PFSK-1 (cell line): ENCODE measurements at regions not wholly inside any gene's neighbourhood (a gene's known extent, or its start where the extent isn't known, plus 50 kb on each side); places are given as distances from the start of the nearest gene placed in this dataset.

ENCODE experiments used
- FOXP2 ChIP-seq: optimal IDR thresholded peaks from 2 replicates; pipeline ENCODE3; 2011; ENCODE audit warnings: borderline replicate concordance, control low read depth, inconsistent platforms; ENCODE audit not compliant: insufficient read depth; ENCODE audit errors: extremely low read length, extremely low read depth
- POLR2AphosphoS5 ChIP-seq: IDR thresholded peaks from 2 replicates; pipeline ENCODE4 v1.6.1; 2012; ENCODE audit warnings: low read depth, mild to moderate bottlenecking, control low read depth, low read length, moderate library complexity
- REST ChIP-seq, 2 experiments: IDR thresholded peaks; 2 replicates each; pipeline versions ENCODE4 v1.6.1 to v1.8.0; 2011 to 2012; ENCODE audit warnings: low read depth in 2 of 2, low read length in 2 of 2, control low read depth in 1 of 2, inconsistent platforms in 1 of 2, mild to moderate bottlenecking in 1 of 2, moderate library complexity in 1 of 2; ENCODE audit not compliant: insufficient read depth in 1 of 2
- SIN3A ChIP-seq: IDR thresholded peaks from 2 replicates; pipeline ENCODE4 v1.6.1; 2012; ENCODE audit warnings: mild to moderate bottlenecking, low read length, moderate library complexity, borderline replicate concordance; ENCODE audit not compliant: insufficient read depth
- TAF1 ChIP-seq: IDR thresholded peaks from 2 replicates; pipeline ENCODE4 v1.6.1; 2012; ENCODE audit warnings: low read length, control low read depth, borderline replicate concordance; ENCODE audit not compliant: insufficient read depth

- TF ChIP-seq REST (IDR thresholded peaks at IDR 0.05; ENCODE audit: insufficient read depth in 1 of 2, low read depth in 2 of 2, low read length in 2 of 2) (no peak), SIN3A (no peak), POLR2AphosphoS5 (no peak), TAF1 (no peak), FOXP2 (no peak)
Measured at GRCh38 chr4:123235431-123235830, 161.2 kb upstream of the SPRY1 start.

GRCh38 chr4:123236606-123237005 is 160.0 kb upstream of the SPRY1 start:
- TF ChIP-seq TAF1 (no peak), SIN3A (no peak), FOXP2 (no peak), REST (IDR thresholded peaks at IDR 0.05; ENCODE audit: insufficient read depth in 1 of 2, low read depth in 2 of 2, low read length in 2 of 2) (no peak), POLR2AphosphoS5 (no peak)

- TF ChIP-seq POLR2AphosphoS5 (no peak), TAF1 (no peak), SIN3A (no peak), FOXP2 (no peak), REST (IDR thresholded peaks at IDR 0.05; ENCODE audit: insufficient read depth in 1 of 2, low read depth in 2 of 2, low read length in 2 of 2) (no peak)
Measured at GRCh38 chr4:123244137-123244536, 152.5 kb upstream of the SPRY1 start.

GRCh38 chr4:123246085-123246484 is 150.5 kb upstream of the SPRY1 start:
- TF ChIP-seq FOXP2 (no peak), TAF1 (no peak), SIN3A (no peak), REST (IDR thresholded peaks at IDR 0.05; ENCODE audit: insufficient read depth in 1 of 2, low read depth in 2 of 2, low read length in 2 of 2) (no peak), POLR2AphosphoS5 (no peak)

DNA sequence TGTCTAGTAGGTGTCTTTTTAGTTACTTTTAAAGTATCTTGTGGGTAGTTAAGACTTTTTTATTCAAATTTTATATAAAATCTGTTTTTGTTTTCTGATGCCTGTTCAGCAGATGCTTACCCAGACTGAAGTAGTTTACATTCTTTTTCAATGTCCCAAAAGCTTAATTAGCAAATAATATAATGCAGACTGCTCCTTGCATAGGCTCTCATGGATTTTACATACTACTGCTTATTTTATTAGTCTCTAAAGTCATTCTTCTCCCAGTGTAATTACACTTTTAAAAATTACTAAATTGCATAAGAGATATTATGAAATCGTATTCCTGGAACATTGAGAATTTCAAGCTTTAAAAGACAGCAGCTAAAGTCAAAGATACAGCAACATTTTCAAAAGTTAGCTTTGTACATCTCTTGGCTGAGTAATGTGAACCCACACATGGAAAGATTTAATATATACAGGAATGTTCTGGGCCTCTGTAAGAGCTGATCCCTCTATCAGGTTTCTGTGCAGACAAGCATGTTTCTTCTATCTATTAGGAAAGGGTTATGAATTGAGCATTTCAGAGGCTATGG is 148.4 kb upstream of the SPRY1 start:
- TF ChIP-seq FOXP2 (no peak), SIN3A (no peak), TAF1 (no peak), REST (IDR thresholded peaks at IDR 0.05; ENCODE audit: insufficient read depth in 1 of 2, low read depth in 2 of 2, low read length in 2 of 2) (no peak), POLR2AphosphoS5 (no peak)
